ENCODE measurements at regions not wholly inside any gene's neighbourhood (a gene's known extent, or its start where the extent isn't known, plus 50 kb on each side); places are given as distances from the start of the nearest gene placed in this dataset.

DNA sequence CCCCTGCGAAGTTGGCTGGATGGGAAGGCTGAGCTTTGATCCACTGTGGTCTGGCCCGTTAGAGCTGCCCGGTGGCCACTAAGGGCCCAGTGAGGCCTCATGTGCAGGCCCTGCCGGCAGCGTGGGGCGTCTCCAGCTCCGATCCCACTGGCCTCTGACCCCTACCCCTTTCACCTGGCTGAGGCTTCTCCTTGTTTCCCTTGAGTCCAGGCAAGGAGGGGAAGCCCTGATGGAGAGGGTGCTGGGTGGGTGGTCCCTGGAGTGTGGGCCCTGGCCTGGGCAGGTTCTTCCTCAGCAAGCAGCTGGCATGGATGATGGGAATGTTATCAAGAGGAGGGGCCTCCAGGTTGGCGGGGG, 356.8 kb downstream of the SEC14L1 start:
- no peak for DNase-seq (ENCODE audit: low read depth)

DNA sequence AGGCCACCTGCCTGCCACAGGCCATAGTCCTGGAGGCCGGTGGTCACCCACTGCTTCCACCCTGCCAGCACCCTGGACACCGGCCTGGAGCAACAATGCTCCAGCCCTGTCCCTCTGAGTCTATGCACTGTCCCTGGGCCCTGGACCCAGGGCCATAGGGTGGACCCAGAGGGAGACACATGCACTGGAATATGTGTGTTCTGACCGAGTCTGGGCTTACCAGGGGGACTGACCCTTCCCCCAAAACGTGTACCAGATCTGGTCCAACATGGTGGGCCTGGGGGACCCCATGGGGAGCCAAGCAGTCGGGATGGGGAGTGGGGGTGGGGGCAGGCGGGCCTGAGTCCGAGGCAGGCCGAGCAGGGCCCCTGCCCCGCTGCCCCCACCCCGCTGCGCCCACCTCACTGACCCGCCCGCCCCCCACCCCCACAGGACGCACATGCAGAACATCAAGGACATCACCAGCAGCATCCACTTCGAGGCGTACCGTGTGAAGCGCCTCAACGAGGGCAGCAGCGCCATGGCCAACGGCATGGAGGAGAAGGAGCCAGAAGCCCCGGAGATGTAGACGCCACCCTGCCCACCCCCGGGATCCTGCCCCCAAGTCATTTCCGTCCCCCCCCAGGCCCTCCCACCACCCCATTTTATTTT, 357.4 kb downstream of the SEC14L1 start:
- no peak for DNase-seq (ENCODE audit: low read depth)

DNA sequence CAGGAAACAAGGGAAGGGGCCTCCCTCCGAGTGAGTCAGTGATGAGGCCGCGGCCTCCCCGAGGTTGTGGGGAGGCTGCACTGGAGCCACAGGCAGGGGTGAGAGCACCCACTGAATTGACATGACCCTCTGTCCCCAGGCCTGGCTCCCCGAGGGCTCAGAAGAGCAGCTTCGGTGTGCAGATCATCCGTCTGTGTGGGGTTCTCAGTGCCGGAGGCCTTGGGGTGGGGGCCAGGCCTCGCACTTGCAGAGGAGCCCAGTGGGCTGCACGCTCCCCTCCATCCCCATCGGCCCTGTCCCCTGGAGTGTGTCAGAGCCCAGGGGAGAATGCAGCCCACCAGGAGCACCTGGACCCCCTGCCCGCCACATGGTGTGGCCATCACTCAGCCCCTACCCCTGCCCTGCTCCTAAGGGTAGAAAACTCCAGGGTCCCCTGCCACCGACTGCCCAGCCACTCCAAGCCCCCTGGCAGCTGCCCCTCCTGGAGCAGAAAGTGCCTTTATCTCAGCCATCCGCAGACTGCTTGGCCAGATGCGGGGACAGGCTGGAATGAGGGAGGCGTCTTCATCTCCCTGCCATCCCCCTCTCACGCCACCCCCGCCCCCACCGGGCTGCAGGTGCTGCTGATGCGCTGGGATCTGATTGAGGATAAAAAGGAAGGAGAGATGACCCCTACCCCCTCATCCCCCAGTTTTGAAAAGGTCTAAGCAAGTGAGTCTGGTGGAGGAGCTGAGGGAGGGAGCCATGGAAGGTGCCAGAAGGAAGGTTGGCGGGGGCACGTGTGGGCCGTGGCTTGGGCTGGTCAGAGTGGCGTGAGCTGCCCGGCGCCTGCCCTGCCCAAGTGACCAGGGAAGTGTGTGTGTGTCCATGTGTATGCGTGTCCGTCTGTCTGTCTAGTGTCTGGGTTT, 358.3 kb downstream of the SEC14L1 start:
- no peak for DNase-seq (ENCODE audit: low read depth)

DNA sequence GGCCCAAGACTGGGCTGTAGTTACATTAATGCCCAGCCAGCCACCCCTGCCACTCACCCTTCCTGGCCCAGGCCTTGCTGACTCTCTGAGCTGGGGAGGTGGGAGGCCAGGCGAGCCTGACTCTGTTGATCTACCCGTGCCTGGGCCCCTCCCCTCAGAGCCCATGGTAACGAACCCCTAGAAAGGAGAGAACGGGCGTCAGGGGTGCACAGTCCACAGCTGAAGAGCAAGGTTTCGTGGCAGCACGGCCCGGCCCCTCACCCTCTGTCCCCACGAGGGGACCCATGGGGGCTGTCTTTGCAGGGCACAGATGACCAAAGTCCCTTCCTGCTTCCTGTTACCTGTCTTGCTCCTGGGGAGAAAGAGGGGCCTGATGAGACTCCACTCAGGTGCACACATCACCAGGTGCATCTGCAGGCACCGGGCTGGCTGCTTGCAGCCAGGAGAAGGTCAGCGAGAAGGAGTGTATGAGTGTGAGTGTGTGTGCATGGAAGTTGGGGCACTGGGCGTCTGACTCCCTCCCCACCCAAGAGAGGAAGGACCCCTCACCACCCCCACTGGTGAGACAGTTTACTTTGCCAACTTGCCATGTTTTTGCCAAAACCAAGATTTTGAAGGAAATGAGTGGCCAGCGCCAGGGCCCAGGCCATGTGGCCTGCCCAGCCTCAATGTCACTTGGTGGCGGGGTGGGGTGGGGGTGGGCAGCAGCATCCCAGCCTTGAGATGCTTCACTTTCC, 359.1 kb downstream of the SEC14L1 start:
- DNase-seq (ENCODE audit: low read depth) = no peak

DNA sequence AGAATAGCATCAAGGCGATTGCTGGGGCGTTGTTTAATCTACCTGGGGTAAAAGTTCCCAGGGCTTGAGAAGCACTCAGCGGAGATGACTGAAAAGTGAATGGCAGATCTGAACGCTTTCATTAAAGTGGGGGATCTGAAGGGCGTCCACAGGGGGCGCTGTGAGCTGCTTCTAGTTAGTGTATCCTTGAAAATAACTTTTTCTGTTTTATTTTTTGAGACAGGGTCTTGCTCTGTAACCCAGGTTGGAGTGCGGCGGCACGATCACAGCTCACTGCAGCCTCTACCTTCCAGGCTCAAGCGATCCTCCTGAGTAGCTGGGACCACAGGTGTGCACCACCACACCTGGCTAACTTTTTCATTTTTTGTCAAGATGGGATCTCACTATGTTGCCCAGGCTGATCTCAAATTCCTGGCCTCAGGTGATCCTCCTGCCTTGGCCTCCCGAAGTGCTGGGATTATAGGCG, 360.4 kb downstream of the SEC14L1 start:
- no peak for DNase-seq (ENCODE audit: low read depth)

DNA sequence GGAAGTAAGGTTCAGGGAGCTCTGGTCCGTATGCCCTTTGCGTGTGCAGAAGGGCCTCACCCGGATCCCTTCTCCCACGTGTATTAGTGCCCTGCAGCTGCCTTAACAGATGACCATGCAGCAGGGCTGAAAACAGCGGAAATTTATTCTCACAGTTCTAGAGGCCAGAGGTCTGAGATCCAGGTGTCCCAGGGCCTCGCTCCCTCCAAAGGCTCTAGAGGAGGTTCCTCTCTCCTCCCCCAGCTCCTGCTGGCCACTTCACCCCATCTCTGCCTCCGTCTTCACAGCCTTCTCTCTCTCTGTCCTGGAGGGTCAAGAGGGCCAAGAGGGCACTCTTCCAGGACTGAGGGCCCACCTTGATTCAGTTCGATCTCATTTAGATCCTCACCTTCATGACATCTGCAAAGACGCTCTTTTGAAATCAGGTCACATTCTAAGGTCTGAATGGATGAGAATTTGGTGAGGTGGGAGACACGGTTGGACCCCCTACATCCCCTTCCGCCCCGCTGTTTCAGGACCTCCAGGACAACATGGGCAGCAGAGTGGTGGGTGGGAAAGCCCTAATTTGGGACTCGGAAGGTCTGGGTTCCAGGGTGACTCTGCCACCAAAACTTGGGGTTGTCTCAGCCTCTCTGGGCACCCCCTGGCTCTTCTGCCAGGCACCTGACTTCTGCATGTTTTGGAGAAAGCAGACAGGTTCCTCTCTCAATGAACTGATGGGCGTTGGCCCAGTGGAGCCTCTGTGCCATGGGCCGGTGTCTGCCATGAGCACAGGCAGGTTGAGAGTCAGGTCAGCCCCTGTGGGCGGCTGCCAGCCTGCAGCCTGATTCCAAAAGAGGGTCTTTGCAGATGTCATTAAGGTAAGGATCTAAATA, 361.2 kb downstream of the SEC14L1 start:
- no peak for DNase-seq (ENCODE audit: low read depth)

DNA sequence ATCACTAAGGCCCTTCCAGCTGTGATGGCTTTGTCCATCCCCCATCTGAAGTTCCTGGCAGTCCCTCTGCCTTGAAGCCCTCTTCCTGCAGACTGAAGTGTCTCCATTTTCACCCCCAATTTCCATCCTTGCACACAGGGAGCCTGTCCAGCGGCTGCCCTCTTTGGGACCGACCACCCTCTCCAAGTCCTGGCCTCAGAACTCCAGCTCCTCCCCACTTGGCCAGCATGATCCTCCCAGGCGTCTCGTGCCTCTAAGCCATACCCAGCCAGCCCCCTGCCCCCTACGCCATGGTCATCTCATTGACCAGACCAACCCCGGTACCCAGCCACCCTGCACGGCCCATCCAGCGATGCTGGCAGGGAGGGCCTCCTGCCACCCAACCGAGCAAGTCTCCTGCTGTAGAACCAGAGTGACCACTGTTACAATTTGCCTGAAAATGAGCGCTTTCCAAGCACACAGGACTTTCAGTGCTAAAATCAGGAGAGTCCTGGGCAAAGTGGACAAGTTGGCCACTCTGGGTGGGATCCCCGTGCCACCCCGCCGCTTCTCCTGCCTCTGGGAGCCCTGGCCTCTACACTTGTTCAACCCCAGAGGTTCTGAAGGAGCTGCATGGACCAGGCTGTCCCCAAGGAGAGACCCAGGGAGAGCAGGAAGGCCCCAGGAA, 362.0 kb downstream of the SEC14L1 start:
- DNase-seq (ENCODE audit: low read depth) = no peak

DNA sequence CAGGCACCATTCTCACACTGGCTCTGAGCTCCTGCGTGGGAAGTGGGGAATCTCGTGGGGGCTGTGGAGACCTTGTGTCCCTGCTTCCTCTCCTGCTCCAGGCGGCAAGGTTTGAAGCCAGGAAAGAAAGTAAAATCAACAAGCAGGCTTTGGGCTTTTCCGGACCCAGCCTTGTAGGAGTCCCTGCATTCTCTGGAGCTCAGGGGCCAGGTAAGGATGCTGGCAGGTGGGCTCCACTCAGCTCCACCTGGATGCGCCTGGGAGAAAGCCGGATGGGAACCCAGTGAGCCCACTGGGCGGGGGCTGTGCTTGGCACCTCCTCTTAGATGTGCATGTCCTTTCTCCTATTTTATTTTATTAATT, 362.5 kb downstream of the SEC14L1 start:
- DNase-seq (ENCODE audit: low read depth) = no peak

DNA sequence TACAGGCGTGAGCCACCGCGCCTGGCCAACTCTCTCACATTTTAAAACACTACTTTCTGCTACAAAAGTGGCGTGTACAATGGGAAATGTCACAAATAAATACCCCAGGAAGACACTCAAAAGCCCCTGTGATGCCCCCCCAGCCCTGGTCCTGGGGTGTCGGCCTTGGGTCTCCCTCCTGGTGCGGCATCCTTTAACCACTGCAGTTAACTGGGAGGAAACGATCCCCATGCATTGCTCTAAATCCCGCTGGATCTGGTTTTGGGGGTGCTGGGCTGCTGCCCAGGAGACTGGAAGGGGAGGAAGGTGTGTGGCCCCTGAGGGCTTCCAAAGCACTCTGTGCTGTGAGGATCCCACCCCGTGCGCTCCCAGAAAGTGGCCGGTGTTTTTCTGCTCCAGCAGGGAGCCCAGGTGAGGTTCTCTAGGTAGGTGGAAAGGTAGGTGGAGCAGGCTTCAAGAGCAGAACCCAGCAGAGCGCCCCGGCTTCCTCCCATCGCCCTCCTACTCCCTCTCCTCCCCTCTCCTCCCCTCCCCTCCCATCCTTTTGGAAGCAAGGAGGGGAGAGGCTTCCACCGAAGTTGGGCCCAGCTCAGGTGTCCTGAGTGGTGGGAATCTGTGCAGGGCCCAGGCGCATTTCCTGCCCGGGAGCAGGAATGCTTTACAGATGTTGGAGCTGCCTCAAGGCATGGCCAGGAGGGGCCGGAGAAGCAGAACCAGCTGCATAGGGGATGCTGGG, 363.3 kb downstream of the SEC14L1 start:
- no peak for DNase-seq (ENCODE audit: low read depth)

DNA sequence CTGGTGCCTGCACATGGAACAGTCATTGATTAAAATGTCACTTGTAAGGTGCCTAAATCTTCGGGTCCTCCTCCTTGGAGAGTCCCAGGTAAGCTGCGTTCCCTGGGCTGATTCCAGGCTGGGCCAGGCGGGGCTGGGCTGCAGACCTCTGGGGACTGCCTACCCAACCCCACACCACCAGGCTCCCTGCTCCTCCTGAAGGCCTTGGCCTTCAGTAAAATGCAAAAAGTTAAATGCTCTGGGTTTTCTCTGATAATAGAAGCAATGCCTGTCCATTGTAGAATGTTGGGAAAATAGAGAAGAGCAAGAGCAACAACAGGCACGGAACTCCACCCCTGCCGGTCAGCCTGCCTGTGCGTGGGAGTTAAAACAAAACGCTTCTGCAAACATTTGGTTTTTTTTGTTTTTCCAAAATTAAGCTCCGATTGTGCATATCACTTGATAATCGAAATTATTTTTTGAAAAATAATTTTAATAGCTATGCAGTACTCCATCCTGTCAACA, 363.9 kb downstream of the SEC14L1 start:
- no peak for DNase-seq (ENCODE audit: low read depth)

DNA sequence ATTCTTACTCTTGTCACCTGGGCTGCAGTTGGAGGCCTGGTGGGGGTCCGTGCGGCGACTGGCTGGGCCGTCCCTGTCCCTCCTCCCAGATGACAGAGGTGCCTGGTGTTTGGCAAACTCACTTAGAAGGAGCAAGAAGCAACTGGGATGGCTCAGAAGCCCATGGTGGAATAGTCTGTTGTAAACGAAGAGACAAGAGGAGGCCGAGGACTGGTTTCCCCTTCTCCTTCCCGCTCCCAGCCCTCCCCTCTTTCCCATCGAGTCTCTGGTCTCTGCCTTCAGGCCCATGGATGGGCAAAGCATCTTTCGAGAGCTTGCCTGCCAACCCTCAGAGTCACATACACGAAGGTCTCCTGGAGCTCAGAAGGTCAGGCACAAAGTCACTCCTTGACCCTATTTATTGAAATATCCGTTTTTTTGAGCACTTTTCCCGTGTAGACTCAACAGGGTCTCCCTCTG, 364.4 kb downstream of the SEC14L1 start:
- DNase-seq (ENCODE audit: low read depth) = no peak

DNA sequence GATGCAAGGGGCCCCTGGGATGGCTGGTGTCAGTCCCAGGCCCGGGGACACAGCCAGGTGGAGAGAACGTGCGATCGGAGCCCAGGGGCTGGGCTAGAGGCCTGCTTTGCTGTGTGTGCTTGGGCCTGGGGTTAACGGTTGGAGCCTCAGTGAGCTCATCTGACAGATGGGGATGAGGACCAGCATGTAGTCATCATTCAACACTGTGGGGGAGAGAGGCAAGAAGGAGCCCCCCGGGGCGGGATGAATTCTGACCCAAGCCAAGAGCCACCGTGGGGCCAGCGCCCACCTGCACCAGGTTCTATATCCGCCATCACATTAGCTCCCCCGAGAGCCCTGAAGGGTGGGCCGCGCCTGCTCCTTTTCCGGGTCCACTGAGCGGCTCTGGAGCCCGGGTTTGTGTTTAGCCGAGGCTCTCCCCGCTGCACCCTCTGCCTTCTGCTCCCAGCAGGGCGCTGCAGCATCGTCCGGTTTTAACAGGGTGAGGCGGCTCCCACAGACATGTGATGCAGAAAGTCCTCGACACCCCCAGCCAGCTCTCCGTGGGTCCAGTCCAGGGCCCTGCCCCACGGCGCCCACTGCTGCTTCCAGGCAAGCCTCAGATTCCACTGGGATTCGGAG, 365.7 kb downstream of the SEC14L1 start:
- DNase-seq (ENCODE audit: low read depth) = no peak

DNA sequence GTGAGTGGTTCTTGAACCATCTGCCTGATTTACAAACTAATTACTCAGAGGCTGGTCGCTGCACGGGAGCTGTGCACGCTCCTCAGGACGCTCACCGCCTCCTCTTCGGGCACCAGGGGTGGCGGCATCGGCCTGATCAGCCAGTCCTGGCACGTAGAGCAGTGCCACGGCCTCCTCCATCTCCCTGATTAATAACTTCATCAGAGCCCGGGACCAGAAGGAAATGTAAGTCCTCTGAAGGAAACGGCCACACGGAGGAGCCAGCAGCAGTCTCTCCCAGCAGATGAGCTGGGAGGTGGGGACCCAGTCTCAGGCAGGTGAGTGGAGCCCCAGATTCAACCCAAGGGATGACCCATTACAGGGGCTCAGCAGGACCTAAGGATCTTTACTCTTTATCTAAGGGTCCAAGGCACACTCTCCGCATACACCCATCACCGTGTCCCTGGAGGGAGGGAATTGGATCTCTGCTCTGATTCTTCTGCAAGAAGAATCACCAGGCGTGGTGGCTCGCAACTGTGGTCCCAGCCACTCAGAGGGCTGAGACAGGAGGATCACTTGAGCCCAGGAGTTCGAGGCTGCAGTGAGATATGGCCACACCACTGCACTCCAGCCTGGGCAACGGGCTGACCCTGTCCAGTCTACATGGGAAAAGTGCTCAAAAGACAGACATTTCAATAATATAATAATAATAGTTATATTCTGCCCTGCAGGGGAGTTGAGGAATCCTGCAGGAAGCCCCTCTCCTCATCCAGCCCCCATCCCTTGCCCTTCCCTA, 366.5 kb downstream of the SEC14L1 start:
- DNase-seq (ENCODE audit: low read depth) = no peak

DNA sequence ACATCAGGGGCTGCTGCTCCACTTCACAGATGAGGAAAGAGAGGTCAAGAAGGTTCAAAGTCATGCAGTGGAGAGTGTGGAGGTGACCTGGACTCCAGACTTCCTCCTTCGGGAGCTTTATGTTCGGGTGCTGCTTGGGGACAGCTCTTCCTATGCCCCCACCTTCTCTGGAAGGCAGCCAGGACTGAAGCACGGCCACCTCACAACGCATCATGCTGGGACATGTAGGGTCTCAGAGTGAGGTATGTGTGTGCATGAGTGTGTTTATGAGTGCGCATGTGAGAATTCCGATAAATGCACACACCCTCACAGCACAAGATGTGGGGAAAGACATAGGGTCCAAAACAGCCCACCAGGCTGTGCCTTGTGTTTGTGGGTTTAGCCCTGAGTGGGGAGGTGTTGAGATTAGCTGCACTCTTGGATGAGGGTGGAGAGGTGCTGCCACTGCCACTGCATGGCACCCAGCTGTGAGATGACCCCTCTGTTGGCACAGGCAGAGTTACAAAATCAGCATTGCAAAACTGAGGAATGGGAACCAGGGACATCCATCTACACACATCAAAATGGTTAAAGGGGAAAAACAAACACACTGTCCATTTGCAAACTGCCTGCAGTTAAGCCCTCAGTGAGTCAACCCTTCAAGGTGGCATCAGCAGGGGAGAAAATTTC, 367.4 kb downstream of the SEC14L1 start:
- DNase-seq (ENCODE audit: low read depth) = peak; percentile 31

DNA sequence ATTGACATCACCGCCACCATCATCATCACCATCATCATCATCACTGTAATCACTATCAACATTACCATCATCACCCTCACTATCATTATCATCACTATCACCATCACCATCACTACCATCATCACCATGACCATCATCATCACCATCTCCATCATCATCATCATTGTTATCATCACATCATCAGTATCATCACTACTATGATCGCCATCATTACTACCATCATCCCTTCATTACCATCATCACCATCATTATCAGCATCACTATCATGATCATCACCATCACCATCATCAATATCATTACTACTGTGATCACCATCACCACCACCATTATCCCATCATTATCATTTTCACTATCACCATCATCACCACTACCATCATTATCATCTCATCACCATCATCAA, 368.3 kb downstream of the SEC14L1 start:
- no peak for DNase-seq (ENCODE audit: low read depth)

DNA sequence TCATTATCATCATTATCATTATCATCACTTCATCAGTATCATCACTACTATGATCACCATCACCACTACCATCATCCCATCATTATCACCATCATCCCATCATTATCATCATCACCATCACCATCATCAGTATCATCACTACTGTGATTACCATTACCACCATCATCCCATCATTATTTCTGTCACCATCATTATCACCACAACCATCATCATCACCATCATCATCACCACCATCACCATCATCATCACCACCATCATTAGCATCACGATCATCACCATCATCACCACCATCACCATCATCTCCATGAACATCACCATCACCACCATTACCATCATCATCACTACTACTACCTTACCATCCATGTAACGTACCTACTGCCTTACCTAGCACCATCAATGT, 368.8 kb downstream of the SEC14L1 start:
- no peak for DNase-seq (ENCODE audit: low read depth)

DNA sequence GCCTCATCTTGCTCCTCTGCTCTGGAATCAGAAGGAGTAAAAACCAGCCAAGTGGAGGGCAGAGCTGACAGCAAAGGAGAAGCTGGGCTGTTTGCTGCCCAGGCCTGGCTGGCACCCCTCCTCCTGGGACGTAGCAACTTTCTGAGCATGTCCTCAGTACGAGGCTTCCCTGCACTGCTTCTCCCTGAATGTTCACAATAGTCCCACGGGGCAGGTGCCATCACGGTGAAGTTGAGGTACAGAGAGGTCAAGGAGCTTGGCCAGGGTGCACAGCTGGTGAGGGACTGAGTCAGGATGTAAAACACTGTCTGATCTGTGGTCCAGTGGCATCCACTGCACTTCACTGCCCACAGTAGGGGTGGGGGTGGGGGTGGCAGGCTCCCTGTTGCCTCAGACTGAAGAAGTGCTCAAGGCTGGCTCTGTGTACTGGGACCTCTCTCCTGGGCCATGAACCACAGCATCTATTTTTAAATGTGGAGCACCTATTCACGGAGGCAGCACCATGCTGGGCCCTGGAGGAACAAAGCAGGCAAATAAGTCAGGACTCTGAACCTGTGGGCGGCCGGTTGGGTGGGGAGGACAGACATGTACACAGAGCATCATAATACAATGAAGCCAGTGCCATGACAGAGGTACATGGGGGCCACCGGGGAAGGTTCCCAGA, 369.5 kb downstream of the SEC14L1 start:
- no peak for DNase-seq (ENCODE audit: low read depth)

Measured in LHCN-M2 (cell line).